GM23338 (cell line): ENCODE measurements at regions not wholly inside any gene's neighbourhood (a gene's known extent, or its start where the extent isn't known, plus 50 kb on each side); places are given as distances from the start of the nearest gene placed in this dataset.

Experiments
- CREB1 ChIP-seq: fragments of 250-450 bp; sonication (Bioruptor Pico); IDR thresholded peaks from 2 replicates; pipeline ENCODE4 v1.5.0; 2020; ENCODE audit warnings: low read depth, mild to moderate bottlenecking, moderate library complexity
- CTCF ChIP-seq, 2 experiments: fragments of 200-600 bp in 1 of 2; sonication (generic) in 1 of 2; conservative IDR thresholded peaks; 2 replicates each; pipeline versions ENCODE4 v1.5.1 to v1.6.1; 2016 to 2017; ENCODE audit warnings: antibody characterized with exemption in 2 of 2, low read depth in 2 of 2, mild to moderate bottlenecking in 2 of 2, moderate library complexity in 1 of 2
- EZH2 ChIP-seq: fragments of 200-600 bp; sonication (generic); IDR thresholded peaks from one replicate; pipeline ENCODE4 v1.8.0; 2017; ENCODE audit warnings: antibody characterized with exemption, mild to moderate bottlenecking, low read depth; ENCODE audit not compliant: unreplicated experiment
- EZH2phosphoT487 ChIP-seq: fragments of 200-600 bp; sonication (generic); IDR thresholded peaks from one replicate; pipeline ENCODE4 v1.8.1; 2018; ENCODE audit warnings: antibody characterized with exemption; ENCODE audit not compliant: unreplicated experiment
- JUNB ChIP-seq: IDR thresholded peaks from one replicate; pipeline ENCODE4 v1.6.1; 2016; ENCODE audit warnings: antibody characterized with exemption; ENCODE audit not compliant: unreplicated experiment
- POLR2AphosphoS5 ChIP-seq: IDR thresholded peaks from 2 replicates; pipeline ENCODE4 v1.6.1; 2016; ENCODE audit warnings: antibody characterized with exemption, low read depth
- STAT1 ChIP-seq: IDR thresholded peaks from one replicate; pipeline ENCODE4 v1.6.1; 2016; ENCODE audit warnings: antibody characterized with exemption; ENCODE audit not compliant: unreplicated experiment
- ZNF114 ChIP-seq: fragments of 250-450 bp; sonication (Bioruptor Pico); IDR thresholded peaks from 2 replicates; pipeline ENCODE4 v1.5.0; 2020; ENCODE audit warnings: mild to moderate bottlenecking, moderate library complexity
- ZNF331 ChIP-seq: fragments of 250-450 bp; sonication (Bioruptor Pico); IDR thresholded peaks from 2 replicates; pipeline ENCODE4 v1.5.0; 2020; ENCODE audit warnings: low read depth, mild to moderate bottlenecking, moderate library complexity
- ZNF462 ChIP-seq: fragments of 250-450 bp; sonication (Bioruptor Pico); IDR thresholded peaks from 2 replicates; pipeline ENCODE4 v1.5.0; 2020; ENCODE audit warnings: mild to moderate bottlenecking, moderate library complexity
- TF ChIP-seq, protein P1 (sequence below): IDR thresholded peaks from 2 replicates; pipeline ENCODE4 v1.6.1; 2016; ENCODE audit warnings: antibody characterized with exemption

DNA sequence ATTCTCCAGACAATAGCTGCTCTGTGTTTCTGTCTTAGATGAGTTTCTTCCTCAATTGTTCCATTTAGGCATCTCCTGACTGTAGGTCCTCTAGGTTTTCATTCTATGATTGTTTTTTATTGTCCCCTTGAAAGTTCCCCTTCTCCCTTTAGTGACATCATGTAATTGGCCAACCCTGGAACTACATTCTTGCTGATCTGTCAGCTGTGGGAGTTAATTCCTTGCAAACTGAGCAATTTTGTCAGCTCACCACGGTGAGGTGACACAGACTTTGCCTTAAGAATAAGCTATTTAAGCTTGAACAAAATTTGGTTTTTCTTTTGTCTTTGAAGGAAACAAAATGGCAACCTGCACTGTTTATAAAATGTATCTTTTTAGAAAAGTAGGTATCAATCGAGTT is 95.9 kb downstream of the TXNL1 start (continued):
- no peak for TF ChIP-seq ZNF462 (CRISPR knock-in tag)
- no peak for TF ChIP-seq JUNB
- TF ChIP-seq EZH2, result no peak
- TF ChIP-seq STAT1, result no peak
- no peak for TF ChIP-seq ZNF331 (CRISPR knock-in tag)
- no peak for TF ChIP-seq CREB1 (CRISPR knock-in tag)
- no peak for TF ChIP-seq POLR2AphosphoS5
- TF ChIP-seq ZNF114, result no peak
- no peak for TF ChIP-seq CTCF (conservative IDR thresholded peaks at IDR 0.05; ENCODE audit: low read depth in 2 of 2)
- no peak for TF ChIP-seq EZH2phosphoT487
- TF ChIP-seq, protein P1, sequence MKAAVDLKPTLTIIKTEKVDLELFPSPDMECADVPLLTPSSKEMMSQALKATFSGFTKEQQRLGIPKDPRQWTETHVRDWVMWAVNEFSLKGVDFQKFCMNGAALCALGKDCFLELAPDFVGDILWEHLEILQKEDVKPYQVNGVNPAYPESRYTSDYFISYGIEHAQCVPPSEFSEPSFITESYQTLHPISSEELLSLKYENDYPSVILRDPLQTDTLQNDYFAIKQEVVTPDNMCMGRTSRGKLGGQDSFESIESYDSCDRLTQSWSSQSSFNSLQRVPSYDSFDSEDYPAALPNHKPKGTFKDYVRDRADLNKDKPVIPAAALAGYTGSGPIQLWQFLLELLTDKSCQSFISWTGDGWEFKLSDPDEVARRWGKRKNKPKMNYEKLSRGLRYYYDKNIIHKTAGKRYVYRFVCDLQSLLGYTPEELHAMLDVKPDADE, result no peak
